Activated T-cell treated with anti-CD3 and anti-CD28 coated beads for 48 hours (primary cell): ENCODE measurements at regions not wholly inside any gene's neighbourhood (a gene's known extent, or its start where the extent isn't known, plus 50 kb on each side); places are given as distances from the start of the nearest gene placed in this dataset.

Source experiments
- DNase-seq: peaks from one replicate; pipeline ENCODE4 v3.0.0-alpha.2; 2020; ENCODE audit warnings: low read depth

DNA sequence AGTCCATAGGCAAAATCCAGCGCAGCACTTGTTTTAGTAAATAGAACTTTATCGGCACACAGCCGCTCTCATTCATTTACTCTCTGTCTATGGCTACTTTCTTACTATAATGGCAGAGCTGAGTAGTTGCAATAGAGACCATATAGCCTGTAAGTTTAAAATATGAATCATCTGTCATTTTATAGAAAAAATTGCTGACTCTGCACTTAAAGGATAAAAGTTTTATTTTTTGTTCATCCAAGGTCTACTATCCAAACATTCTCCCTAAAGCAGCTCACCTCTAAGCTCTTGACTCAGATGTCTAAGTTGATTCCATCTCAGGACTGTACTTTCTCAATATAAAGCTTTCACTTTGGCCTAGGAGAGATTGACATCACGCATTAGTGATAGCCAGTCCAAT, 825.7 kb downstream of the OLFM4 start:
- no peak for DNase-seq

- no peak for DNase-seq
Observed at GRCh38 chr13:53856573-53857195, 828.1 kb downstream of the OLFM4 start.

DNA sequence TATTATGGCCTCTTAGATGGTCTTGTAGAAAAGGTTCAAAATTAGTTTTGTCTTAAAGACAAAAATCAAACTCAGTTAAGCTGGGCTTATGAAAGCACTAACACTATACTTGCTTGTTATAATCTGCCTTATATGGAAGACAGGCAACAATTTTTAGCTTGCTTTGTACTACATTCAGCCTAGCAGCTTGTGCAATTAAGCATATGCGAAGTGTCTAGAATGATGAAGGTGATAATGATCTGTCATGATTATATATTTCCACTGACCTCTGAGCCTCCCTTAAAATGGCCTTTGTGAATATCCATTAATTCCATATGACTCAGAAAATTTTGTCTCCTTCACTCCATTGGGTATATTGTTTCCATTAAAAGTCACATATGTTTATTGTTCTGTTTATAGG, 834.9 kb downstream of the OLFM4 start:
- DNase-seq = no peak

GRCh38 chr13:53873558-53873957, 844.9 kb downstream of the OLFM4 start:
- DNase-seq = no peak

DNA sequence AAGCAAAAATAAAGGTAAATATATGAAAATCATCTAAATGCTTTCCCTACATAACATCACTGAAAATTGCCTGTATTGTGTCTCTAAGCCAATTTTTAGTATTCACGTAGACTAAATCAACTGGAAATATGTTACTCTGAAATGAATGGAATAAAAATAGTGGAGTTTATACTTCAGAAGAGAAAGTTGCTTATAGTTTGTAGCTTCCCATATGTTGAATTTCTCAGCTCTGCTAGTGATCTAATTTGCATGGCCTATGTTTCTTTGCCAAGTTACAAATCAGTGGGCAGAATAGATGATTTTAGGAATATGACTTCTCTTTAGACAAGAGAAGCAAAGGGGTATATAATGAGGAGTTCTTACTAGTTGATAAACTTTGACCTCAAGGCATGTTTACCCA, 850.2 kb downstream of the OLFM4 start:
- no peak for DNase-seq

GRCh38 chr13:53885997-53886396, 857.4 kb downstream of the OLFM4 start:
- no peak for DNase-seq

DNA sequence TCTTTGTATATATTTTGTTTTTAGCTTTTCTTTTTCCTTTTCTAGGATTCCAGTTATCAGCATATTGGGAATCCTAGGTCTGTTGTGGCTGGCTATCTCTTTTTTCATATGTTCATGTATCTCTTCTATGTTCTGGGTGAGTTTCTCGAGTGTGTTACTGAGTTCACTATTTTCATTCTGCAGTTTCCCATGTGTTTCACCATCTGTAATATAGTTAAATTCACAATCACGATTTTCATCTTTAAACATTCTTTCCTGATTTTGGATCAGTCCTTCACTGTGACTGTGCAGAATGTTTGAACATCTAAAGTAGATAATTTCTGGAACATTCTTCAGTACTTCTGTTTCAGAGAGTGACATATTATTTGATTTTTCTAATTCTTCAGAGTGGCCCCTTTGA, 862.1 kb downstream of the OLFM4 start:
- no peak for DNase-seq

DNA sequence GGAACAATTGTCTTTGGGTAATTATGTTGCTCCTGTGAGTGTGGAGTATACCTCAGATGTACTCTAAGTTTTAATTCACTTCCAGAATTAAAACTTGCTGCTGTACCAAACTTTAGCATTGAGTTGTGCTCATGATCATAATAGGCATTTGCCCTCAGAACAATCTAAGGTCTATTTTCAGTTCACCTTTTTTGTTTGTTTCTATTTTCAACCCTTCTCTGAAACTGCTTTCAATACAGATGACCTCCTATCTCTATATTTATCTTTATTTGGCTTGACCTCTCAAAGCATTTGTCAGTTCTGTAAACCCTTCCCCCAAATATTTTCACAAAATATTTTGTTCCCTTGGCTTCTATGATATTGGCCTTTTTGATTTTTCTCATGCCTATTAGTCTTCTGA, 873.0 kb downstream of the OLFM4 start:
- DNase-seq = no peak

GRCh38 chr13:53907891-53908290, 879.3 kb downstream of the OLFM4 start:
- DNase-seq = no peak

GRCh38 chr13:53920916-53921315, 892.3 kb downstream of the OLFM4 start:
- no peak for DNase-seq

DNA sequence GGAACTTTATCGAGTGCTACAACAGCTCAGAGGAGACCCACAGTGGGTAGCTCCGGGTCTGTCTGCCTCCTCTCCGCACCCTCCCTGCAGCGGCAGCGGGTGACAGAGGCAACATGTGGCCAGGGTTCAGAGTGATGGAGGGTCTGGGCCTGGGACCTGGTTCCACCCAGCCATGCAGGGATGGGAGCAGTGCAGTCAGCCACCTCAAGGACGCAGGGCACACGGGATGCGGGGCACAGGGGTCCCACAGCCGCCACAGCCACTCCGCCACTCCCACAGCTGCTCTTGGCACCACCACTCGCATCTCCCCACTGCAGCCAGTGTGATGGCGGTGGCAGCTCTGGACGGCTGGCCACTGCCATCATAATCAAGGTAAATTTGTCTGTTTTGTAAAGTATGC, 892.9 kb downstream of the OLFM4 start:
- DNase-seq = no peak

- DNase-seq = no peak
Observed at GRCh38 chr13:53941588-53942190, 913.1 kb downstream of the OLFM4 start.

DNA sequence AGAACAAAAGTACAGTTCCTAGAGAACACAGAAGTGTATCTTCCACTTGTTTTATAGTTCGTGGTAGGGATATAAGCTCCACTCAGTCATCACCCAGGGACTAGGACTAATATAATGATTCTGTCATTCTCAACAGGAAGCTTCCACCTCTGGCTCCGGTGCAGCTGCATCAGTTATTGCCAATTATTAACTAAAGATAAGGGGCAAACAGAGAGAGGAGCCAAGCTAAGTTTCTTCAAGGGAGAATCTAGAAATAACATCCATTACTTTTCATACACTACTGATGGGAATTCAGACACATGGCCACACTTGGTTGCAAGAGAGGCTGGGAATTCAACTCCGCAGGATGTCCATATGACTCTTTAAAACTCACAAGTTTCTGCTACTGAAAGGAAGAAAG, 917.9 kb downstream of the OLFM4 start:
- DNase-seq = no peak

DNA sequence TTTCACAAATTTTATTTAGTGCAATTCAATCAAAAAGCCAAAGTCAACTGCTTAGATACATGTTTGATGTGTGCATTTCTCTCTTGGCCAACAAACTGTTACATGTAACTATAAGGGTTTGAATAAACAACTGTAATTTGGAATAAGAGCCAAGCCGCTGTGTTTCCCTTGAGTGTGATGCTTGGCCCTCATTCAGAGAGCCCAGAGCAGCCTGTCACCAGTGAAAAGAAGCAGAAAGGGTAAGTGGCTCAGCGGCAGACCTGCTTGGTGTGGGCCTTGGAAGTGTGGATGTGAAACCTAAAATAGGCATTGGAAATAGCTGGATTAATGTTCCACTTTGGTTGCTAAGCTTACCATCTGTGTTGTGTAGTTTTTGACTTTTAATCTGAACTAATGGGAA, 924.6 kb downstream of the OLFM4 start:
- DNase-seq = no peak
